ENCODE measurements at regions not wholly inside any gene's neighbourhood (a gene's known extent, or its start where the extent isn't known, plus 50 kb on each side); places are given as distances from the start of the nearest gene placed in this dataset.
"Not testable (repeated sequence)": the region's sequence is repeated elsewhere in the genome, so short reads cannot be mapped to it uniquely, and the experiment has no call there.

- in situ Hi-C loops (cut with MboI); H3K4me1 ChIP-seq (ENCODE audit: control insufficient read depth, insufficient read depth, low read length); H3K9me3 ChIP-seq (replicated peaks; ENCODE audit: control insufficient read depth, insufficient read depth, low read length); BruUV-seq (replicated peaks); H3K27ac ChIP-seq (ENCODE audit: control insufficient read depth, insufficient read depth); H3K4me2 ChIP-seq (ENCODE audit: control insufficient read depth, insufficient read depth); POLR2A ChIA-PET; H3K79me2 ChIP-seq (ENCODE audit: control insufficient read depth, insufficient read depth, low read length); ATAC-seq; H3K27me3 ChIP-seq (replicated peaks in 1 of 2; ENCODE audit: control insufficient read depth in 2 of 2, insufficient read depth in 2 of 2, low read length in 1 of 2); H4K20me1 ChIP-seq (ENCODE audit: control insufficient read depth, insufficient read depth); DNase-seq (ENCODE audit: low read depth, low spot score); H3K4me3 ChIP-seq; intact Hi-C loops (cut with micrococcal nuclease; ENCODE audit: unreplicated experiment); H3K36me3 ChIP-seq (ENCODE audit: control insufficient read depth in 2 of 2, insufficient read depth in 2 of 2, low read length in 1 of 2); H3K9ac ChIP-seq (ENCODE audit: control insufficient read depth, insufficient read depth, low read length); RAD21 ChIA-PET (ENCODE audit: unreplicated experiment); FAIRE-seq; H2AFZ ChIP-seq (ENCODE audit: control insufficient read depth, low read depth, low read length): not testable (repeated sequence)
- ChIA-PET CTCF (interaction anchor here (0.6 to 1.2 kb wide), 2 partner anchors 18 to 420 kb away, joined by 4 read pairs; no protein-coding TSS in a partner anchor), SMC1A (ENCODE audit: uncharacterized antibody, unreplicated experiment) (interaction anchor here (1.5 kb wide), 1 partner anchor 12 kb away, joined by 4 read pairs; no protein-coding TSS in a partner anchor)
- WGBS (ENCODE audit: insufficient coverage, insufficient replicate concordance, low lambda C conversion rate, missing lambda C conversion rate): 94% methylated on average over 2 of the region's 2 CpGs
Observed at GRCh38 chr7:66450814-66451213, 177.9 kb upstream of the KCTD7 start.

- in situ Hi-C loops (cut with MboI); H3K4me1 ChIP-seq (ENCODE audit: control insufficient read depth, insufficient read depth, low read length); POLR2A ChIA-PET; DNase-seq (ENCODE audit: low read depth, low spot score); H2AFZ ChIP-seq (ENCODE audit: control insufficient read depth, low read depth, low read length); H3K9ac ChIP-seq (ENCODE audit: control insufficient read depth, insufficient read depth, low read length); H3K4me3 ChIP-seq; ATAC-seq; intact Hi-C loops (cut with micrococcal nuclease; ENCODE audit: unreplicated experiment); SMC1A ChIA-PET (ENCODE audit: uncharacterized antibody, unreplicated experiment); BruUV-seq (replicated peaks); FAIRE-seq; RAD21 ChIA-PET (ENCODE audit: unreplicated experiment); H3K9me3 ChIP-seq (replicated peaks; ENCODE audit: control insufficient read depth, insufficient read depth, low read length); H3K27ac ChIP-seq (ENCODE audit: control insufficient read depth, insufficient read depth); H3K27me3 ChIP-seq (replicated peaks in 1 of 2; ENCODE audit: control insufficient read depth in 2 of 2, insufficient read depth in 2 of 2, low read length in 1 of 2); H3K79me2 ChIP-seq (ENCODE audit: control insufficient read depth, insufficient read depth, low read length); H3K36me3 ChIP-seq (ENCODE audit: control insufficient read depth in 2 of 2, insufficient read depth in 2 of 2, low read length in 1 of 2); H4K20me1 ChIP-seq (ENCODE audit: control insufficient read depth, insufficient read depth); H3K4me2 ChIP-seq (ENCODE audit: control insufficient read depth, insufficient read depth): not testable (repeated sequence)
- 0 out of 2 replicates have a peak, but pooled peaks have one; percentile 15 for TF ChIP-seq RAD21 (IDR thresholded peaks at IDR 0.05; ENCODE audit: insufficient read depth, low read depth, low read length)
- 3% methylated on average over 2 of the region's 2 CpGs for WGBS (ENCODE audit: insufficient coverage, insufficient replicate concordance, low lambda C conversion rate, missing lambda C conversion rate)
- CTCF ChIA-PET: interaction anchor here (1.2 kb wide), 1 partner anchor 421 kb away, joined by 4 read pairs; no protein-coding TSS in a partner anchor
Observed at GRCh38 chr7:66451713-66452112, 177.0 kb upstream of the KCTD7 start.

Data from GM12878 (cell line).